GM18517 (cell line): ENCODE measurements at regions not wholly inside any gene's neighbourhood (a gene's known extent, or its start where the extent isn't known, plus 50 kb on each side); places are given as distances from the start of the nearest gene placed in this dataset.

ENCODE experiments used
- ATAC-seq: cut with Tn5 transposase; IDR thresholded peaks from one replicate; pipeline ENCODE4 v1.9.1; 2021; ENCODE audit warnings: mild to moderate bottlenecking, moderate library complexity; ENCODE audit not compliant: unreplicated experiment

DNA sequence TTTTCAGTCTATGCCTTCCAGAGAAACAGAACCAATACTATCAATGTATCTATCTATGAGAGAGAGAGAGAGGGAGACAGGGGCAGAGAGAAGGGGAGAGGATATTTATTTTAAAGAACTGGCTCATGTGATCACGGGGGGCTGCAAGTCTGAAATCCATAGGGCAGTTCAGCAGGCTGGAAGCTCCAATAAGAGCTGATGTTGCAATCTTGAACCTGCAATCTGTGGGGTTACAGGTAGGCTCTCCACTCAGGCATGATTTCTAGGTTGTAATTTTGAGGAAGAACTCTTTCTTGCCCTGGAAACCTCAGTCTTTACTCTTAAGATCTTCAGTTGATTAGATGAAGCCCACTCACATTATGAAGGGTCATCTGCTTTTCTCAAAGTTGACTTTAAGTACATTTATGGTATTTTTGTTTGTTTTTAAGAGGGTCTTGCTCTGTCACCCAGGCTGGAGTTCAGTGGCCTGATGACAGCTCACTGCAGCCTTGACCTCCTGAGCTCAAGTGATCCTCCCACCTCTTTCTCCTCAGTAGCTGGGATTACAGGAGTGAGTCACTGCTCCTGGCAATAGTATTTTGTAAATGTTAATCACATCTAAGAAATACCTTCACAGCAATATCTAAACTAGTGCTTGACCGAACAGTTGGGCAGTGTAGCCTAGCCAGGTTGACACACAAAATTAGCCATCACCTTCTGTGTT is 376.4 kb downstream of the FGF9 start:
- ATAC-seq = no peak

DNA sequence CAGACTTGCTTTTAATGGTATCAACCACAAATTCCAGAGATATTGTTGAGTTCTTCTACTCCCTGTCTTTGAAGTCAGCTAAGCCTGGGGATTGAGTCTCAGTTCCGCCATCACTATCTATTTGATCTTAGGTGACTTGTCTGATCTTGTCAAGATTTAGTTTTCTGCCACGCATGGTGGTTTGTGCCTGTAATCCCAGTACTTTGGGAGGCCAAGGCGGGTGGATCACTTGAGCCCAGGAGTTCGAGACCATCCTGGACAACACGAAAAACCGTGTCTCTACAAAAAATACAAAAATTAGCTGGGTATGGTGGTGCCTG is 376.9 kb downstream of the FGF9 start:
- ATAC-seq = no peak

DNA sequence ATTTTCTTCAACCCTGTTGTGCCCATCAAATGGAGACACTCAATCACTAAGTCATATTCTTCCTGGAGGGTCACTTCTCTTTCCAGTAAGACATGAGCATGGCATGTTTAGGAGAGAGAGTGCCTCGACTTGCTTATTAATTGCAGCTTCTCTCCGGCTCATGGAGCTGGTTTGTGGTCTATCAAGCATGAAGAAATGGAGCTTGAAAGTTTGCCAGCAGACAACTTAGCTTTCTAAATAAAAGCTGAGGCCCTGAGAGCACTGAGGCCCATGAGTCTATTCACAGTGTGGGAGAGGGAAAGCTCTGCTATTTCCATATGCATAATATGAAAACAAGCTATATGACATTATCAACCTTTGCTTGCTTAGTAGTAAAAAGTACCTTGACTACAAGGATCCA is 378.5 kb downstream of the FGF9 start:
- ATAC-seq = no peak

DNA sequence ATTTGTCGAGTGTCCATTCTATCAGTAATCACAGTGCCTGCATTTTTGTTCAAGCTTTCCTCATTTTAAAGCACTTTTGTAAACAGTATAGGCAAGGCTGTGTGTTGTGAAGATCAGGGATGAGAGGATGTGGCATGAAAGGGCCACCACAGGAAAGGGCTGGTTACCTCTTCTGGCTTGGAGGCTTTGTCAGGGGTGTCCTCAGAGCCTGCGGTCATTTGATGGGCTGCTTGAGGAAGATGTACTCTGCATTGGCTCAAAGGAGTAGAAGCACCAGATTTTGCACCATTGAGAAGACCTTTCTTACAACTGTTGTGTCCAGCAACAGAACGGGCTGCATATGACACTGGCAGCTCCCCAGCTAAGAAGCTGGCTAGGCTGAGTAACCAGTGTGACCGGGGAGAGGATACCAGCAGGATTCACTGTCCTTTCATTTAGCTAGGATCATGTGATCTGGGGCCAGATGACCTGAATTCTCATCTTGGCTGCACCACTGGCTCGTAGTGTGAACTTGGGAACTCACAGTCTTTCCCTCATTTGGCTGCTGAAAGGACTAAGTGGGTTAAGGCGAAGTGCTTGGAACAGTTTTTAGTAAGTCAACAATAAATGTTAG is 380.2 kb downstream of the FGF9 start:
- ATAC-seq = no peak

DNA sequence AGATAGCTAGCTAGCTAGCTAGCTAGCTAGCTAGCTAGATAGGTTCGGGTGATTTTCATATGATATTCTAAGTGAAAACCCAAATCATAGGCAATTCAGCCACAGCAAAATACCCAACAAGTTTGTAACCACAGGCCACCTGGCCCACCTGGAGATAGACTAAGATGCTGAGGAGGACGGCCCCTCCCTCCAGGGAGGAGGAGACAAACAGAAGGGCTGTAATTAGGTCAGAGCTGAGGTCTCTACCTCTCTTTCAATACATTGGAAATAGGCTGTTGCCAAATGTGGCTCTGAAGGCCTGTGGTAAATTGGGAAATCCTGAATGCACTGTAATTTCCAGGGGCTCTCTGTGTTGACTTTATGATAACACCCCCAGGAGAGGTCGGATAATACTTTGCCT is 382.2 kb downstream of the FGF9 start:
- ATAC-seq = no peak

DNA sequence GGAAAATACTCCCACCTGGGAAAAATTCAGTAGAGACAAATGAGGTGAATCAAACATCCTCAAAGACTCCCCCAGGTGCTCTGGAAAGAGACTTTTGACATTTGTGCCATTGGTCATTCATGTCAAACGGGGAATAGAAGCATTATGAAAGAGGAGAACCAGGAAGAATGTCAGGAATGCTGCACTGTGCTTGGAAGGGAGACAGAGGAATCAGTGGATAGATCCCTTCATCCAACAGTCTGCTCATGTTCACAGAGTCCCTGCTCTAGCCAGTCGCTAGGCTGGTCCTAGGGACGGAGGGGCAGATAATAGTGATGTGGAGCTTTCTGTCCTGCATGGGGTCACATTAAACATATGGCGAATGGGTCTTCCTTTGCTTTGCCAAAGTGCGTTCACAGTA is 384.4 kb downstream of the FGF9 start:
- no peak for ATAC-seq

DNA sequence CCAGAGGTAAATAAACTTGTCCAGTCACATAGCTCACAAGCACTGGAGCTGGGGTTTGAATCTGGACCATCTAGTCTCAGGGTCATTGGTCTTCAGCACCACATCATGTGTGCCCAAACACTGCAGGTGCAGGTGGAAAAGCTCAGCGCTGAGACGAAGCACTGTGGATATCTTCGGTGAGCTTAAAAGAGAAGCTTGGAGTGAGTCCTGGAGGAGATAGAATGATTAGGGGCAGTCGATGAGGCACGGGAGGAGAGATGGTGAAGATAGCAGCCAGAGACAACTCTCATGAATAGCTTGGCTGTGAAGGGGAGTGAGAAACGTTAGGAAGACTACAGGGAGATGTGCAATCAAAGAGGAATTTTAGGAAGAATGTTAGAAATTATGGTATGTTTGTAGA is 389.3 kb downstream of the FGF9 start:
- ATAC-seq = no peak

DNA sequence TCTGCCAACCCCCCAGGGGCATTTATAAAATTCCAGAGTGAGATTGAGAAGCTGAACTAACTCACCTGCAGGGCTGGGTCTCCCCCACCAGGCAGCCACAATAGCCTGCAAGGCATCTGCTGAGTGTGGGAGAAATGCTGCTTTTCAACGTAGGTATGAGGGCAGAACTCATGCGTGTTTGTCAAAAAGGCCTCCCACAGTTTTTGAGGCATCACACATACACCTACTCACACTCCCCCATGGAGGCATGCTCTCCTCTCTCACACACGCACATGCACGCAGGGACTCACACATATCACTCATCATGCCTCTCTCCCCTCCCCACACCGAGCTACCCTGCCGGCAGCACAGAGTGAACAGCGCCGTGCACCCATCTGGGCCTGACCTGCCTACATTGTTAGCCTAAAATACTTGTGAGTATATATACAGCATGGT is 390.5 kb downstream of the FGF9 start:
- ATAC-seq = peak; percentile 51

DNA sequence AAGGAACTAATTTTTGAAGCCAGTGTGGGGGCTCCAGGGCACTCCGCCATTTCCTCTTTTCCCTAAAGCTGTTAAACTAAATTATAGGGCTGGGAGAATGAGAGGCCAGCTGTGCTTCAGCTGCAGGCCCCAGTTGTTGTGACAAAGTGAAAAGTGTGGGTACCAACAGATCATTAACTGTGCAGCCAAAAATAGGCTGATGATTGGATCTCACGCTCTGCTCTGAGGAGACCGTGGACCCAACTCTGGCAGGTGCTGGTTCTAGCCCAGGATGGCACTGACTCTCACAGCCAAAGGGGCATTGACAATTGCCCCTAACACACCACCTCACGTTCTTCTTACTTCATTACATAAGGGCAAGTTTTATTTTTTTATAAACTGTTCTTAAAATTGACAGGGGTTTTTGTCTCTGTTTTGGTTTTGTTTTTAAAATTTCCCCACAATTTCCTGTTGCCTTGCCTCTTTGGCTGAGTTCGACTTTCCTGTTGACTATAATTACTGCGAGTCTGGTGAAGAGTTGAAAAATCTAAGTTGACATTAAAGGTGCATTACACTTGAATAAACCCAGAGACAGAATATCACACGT is 391.0 kb downstream of the FGF9 start:
- peak; percentile 81 for ATAC-seq

DNA sequence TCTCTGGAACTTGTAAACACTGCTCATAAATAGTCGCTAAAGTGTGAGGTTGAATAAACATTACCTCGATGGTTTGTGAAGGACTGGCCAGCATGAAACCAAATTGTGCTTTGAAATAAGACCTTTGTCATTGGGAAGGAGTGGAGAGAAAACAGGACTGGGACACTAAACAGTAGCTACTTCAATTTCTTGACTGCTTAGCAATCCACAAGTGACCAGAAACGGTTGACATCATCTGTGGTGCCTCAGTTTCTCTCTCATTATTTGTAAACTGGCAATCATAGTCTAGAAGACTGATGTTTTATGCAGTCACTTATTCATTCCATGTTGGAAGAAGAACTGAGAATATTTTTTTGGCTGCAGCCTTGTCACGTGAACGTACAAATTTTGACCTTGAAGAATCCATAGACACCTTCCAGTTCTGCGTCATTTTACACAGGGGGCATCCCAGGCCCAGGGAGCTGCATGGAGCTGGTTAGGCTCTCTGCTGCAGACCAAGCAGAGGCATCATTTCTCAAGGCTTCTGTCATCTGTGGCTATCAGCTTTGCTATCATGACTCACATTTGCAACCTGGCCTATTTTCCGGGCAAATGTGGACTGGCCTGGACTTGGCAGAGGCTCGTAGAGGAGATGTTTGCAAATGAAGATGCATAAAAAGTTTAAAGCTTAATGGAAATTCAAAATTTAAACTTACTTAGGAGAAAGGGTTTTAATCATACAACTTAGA is 391.8 kb downstream of the FGF9 start:
- no peak for ATAC-seq

DNA sequence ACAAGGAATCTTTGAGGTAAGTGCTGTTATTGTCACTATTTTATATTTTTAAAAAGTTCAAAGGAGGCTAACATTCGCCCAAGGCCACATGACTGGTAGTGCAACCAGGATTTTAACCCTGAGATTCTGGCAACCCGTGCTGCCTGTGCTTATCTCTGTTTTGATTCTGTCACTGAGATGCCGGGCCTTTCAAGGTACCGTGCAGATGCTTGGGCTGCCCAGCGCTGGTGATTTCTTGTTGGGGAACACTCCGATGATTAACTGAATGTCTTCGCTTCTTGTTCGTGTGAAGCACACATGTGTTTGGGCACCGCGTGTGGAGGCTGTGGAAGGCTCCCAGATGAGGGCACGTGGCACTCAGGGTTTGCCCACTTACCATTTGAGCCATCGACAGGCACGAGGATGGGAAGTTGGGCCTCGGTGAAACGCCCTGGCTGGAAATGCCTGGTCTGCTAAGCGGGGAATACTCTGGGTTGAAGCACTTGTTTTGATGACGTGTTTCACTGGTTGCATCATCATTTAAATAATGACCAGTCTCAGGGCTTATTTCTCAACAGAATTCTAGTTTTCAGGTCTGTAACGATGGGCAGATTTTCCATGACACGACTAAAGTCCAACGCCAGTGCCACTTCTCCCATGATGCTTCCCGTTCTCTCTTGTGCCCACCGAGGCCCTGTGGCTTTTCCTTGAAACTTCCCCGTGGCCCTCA is 392.7 kb downstream of the FGF9 start:
- ATAC-seq = no peak

DNA sequence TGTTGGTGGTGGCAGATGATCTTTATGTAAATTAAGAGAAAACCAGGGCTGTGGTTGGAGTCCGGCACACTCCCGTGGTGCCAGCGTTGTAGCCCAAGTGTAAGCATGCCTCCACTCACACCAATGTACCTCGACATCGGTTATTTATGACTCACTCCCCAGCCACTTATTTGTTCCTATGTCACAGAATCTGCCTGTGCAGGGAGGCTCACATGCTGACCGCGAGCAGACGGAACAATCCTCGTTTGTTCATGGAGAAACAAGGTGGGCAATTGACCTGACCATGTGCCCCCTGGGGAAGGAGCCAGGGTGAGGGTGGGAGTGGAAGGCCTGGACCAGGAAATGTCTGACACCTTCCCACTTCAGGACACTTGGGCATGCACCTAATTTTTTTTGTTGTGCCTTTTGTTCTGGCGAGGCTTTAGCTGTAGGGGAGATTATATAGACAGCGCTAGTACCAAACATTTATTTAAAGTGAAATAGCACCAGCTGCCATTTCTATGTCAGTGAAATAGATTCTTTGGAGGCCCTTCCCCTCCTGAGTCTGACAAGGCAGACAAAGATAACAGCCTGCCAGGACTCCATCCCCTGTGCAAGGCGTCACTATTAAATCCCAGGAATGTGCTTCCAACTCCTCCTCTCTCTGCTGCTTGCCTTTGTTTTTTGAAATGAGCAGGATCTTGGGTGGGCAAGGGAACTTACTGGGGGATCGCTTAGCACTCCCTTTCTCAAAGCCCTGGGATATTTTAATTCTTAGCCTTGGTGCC is 394.2 kb downstream of the FGF9 start:
- no peak for ATAC-seq

DNA sequence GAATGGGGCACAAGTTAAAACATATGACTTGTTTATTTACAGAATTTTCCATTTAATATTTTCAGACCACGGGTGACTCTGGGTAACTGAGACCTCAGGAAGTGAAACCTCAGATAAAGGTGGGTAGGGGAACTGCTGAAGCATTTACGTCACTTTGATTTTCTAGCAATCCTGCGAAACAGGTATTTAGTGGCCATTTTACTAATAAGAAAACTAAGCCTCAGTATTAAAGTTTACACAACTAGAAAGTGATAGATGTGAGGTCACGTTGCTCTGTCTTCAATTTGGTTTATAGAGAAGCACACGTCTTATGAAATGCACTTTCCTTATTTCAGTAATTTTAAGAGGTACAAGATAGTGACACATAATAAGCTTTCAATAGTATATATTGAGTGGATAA is 402.8 kb downstream of the FGF9 start:
- ATAC-seq = peak; percentile 66

DNA sequence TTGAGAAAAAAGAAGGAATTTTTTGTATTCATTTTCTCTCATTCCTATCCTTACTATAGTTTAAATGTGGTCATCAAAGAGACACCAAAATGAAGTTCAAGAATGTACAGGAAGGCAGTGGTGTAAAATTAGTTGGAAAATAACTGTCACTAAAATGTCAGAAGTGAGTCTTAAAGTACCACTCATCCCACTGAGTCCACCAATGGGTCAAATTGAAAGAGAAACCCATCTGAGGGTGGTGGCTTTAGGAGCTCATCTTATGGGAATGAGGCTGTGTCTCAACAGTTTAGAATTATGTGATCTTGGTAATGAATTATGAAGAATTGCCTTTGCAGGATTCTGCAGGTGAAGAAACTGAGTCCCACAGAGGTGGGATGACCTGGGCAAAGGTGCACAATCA is 403.5 kb downstream of the FGF9 start:
- ATAC-seq = no peak

DNA sequence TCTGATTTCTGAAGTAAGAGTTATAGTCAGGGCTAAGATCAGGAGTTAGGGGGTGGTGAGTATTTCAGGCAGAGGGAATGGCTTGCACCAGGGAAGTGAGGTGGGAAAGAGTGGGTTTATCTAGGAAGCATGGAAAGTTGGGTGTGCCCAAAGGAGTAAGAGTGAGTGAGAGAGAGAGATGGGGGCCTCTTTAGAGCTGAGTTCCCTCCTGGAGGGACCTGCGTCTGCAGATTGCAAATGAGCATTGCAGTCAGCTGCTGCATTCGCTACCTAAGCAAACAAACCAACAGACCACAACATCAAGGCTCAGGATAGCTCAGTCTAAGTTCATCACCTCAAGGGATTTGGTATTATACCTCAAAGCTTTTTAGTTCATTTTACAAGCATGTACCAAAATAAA is 405.8 kb downstream of the FGF9 start:
- peak; percentile 45 for ATAC-seq

DNA sequence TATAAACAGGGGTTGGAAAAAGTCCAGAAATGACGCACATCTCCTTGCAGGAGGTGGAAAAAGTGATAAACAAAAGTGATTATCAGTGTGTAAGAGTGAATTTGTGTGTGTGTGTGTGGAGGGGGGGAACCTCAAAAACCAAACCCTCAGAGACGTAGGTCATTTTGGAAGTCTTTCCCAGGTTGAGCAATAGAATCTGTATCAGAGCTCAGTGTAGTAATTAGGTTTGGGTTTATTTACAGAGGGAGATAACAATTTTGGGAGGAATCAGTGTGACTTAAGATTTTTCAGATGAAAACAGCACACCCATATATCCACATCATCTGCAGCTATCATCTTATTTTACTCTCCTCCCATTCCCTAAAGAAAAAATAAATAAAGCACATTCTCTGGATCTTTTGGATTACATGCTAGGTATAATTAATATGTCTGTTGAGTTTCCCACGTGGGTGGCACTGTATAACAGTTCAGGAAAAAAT is 406.4 kb downstream of the FGF9 start:
- no peak for ATAC-seq

DNA sequence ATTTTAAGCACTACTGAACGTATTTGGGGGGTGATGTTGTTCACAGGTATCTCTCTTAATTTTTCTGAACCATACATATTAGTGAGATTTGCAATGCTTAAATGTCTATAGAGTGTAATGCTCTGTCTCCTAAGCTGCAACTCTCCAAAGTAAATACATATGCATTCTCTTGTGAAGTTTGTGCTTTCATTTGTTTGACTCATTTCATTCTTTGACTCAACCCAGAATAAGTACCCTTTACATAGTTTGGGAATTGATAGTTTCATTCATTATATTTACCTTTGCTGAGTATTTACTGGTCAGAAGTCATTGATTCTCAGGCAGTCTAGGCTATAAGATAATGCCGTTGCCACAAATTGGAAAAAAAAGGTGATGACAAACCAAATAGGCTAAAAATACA is 406.9 kb downstream of the FGF9 start:
- ATAC-seq = no peak

DNA sequence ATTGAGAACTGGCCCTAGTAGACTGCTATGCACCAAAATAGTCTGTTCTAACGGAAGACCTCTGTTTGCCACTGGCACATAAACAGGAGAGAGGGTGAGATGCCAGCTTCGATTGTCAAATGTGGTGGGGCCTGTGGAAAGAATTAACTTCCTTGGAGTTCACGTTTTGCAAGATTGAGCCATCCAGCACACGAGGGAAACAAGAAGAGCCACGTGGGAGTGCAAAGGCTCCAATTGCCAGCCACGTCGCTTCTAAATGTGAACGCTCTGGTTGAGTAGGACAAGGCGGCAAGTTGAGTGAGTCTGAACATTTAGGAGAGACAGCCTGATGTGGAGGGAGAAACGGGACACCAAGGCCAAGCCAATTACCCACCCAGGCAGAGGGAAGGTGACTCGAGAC is 409.1 kb downstream of the FGF9 start:
- no peak for ATAC-seq

DNA sequence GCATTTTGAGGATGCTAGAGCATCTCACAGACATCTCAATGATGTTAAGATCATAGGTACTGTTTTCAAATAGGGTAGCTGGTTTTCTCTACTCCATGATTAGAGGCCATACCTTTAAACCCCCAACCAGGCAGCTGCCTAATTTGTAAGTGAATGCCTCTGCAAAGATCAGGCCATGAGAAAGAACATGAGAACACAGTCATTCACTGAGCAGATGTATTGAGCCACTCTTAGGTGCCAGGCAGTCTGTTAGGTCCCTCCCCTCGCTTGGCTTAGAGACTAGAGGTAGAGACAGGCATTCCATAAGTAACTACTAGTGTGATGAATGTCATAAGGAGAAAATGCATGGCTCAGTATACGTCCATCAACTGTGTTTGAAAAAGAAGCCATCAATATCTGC is 410.0 kb downstream of the FGF9 start:
- no peak for ATAC-seq

DNA sequence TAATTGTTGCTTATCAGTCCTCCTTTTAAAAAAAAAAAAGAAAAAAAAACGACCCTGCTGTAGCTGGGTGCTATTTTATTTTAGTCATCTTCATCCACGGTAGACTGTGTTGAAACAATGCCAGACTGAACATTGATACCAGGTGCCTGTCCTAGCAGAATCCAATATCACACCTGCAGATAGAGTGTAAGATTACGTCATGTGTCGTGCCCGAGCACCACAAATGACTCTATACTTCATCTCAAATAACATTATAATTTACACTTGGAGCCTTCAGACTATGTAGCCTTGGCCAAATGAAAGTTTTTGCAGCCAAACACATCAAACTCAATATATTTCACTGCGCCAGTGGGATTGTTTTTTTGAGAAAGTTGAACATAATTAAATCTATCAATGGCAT is 410.6 kb downstream of the FGF9 start:
- no peak for ATAC-seq

DNA sequence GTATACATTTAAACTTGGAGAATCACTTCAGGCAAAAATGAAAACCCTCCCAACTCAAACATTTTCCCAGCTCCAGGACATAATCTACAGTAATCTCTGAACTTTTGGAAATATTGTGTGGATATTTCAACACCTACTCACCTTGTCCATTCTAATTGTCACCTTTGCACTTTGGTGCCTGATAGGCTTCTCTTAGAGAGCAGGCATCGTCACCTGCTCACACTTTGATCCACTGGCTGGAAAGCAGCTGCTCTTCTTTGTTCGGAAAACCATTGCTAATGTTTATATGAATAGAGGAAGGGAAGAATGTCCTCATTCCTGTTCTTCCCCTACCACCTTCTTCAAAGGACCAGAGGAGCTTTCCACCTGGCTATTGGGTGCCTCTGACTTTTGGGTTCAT is 411.2 kb downstream of the FGF9 start:
- ATAC-seq = no peak
